H1 (cell line): ENCODE measurements at regions not wholly inside any gene's neighbourhood (a gene's known extent, or its start where the extent isn't known, plus 50 kb on each side); places are given as distances from the start of the nearest gene placed in this dataset.

ENCODE experiments used
- CTCF ChIA-PET: fragments of 300-600 bp; sonication (Branson Sonifier 250); formaldehyde crosslinking; loops from one replicate; lab custom pipeline; 2021; ENCODE audit not compliant: partially characterized antibody; lab: Charles Lee
- POLR2A ChIA-PET: fragments of 300-600 bp; sonication (Branson Sonifier 250); formaldehyde crosslinking; loops from one replicate; lab custom pipeline; 2021; ENCODE audit warnings: inconsistent platforms; ENCODE audit not compliant: partially characterized antibody; lab: Charles Lee
- DNase-seq, 2 experiments: peaks; one replicate each; pipeline versions ENCODE4 v3.0.0 to v3.0.0-alpha.2; 2010 to 2022; ENCODE audit warnings: low spot score in 2 of 2, low read depth in 1 of 2, mixed read lengths in 1 of 2
- FAIRE-seq: peaks from 2 replicates; lab custom pipeline; 2011; peaks lifted over from hg19 to GRCh38; lab: Jason Lieb, UNC
- H2AFZ ChIP-seq: 2 replicates; pipeline ENCODE4 v1.8.1; 2012; ENCODE audit warnings: low read length, inconsistent platforms
- H2AK5ac ChIP-seq: 2 replicates; pipeline ENCODE4 v1.6.1; 2013; ENCODE audit warnings: low read depth, low read length
- H2BK120ac ChIP-seq: replicated peaks from 2 replicates; pipeline ENCODE3; 2013; ENCODE audit warnings: low read depth, low read length, inconsistent platforms
- H2BK12ac ChIP-seq: 2 replicates; pipeline ENCODE4 v1.6.1; 2013; ENCODE audit warnings: low read depth, low read length
- H2BK15ac ChIP-seq: 2 replicates; pipeline ENCODE4 v1.6.1; 2013; ENCODE audit warnings: low read length
- H2BK20ac ChIP-seq: 2 replicates; pipeline ENCODE4 v1.6.1; 2013; ENCODE audit warnings: low read length
- H2BK5ac ChIP-seq: 2 replicates; pipeline ENCODE4 v1.6.1; 2013; ENCODE audit warnings: low read depth, low read length
- H3K14ac ChIP-seq: 2 replicates; pipeline ENCODE4 v1.6.1; 2013; ENCODE audit warnings: inconsistent platforms; ENCODE audit not compliant: insufficient read length
- H3K18ac ChIP-seq: 2 replicates; pipeline ENCODE4 v1.6.1; 2013; ENCODE audit warnings: low read length; ENCODE audit errors: extremely low read depth
- H3K23ac ChIP-seq: 2 replicates; pipeline ENCODE4 v1.6.1; 2013; ENCODE audit warnings: inconsistent platforms; ENCODE audit not compliant: insufficient read length
- H3K23me2 ChIP-seq: 2 replicates; pipeline ENCODE4 v1.6.1; 2013; ENCODE audit warnings: low read depth, low read length
- H3K27ac ChIP-seq: 2 replicates; pipeline ENCODE4 v1.6.1; 2011; ENCODE audit warnings: low read depth, low read length, inconsistent platforms
- H3K27me3 ChIP-seq, 4 experiments: replicated peaks in 1 of 4; 1 replicate in 1 of 4; 2 replicates in 3 of 4; pipeline versions ENCODE4 v1.6.1 to v1.8.1; 2011 to 2013; ENCODE audit warnings: low read length in 3 of 4, mild to moderate bottlenecking in 3 of 4, inconsistent platforms in 2 of 4, mixed read lengths in 2 of 4, moderate library complexity in 1 of 4; ENCODE audit not compliant: control insufficient read depth in 3 of 4, insufficient read depth in 3 of 4; ENCODE audit errors: extremely low read depth in 1 of 4
- H3K36me3 ChIP-seq, 4 experiments: 2 replicates each; pipeline versions ENCODE4 v1.6.1 to v1.8.1; 2011 to 2013; ENCODE audit warnings: mild to moderate bottlenecking in 4 of 4, low read length in 3 of 4, moderate library complexity in 2 of 4, control low read depth in 1 of 4, inconsistent platforms in 1 of 4; ENCODE audit not compliant: insufficient read depth in 4 of 4, control insufficient read depth in 2 of 4
- H3K4ac ChIP-seq: replicated peaks from 2 replicates; pipeline ENCODE3; 2013; ENCODE audit warnings: low read length, low read depth, mixed read lengths, inconsistent platforms; ENCODE audit not compliant: insufficient read length
- H3K4me1 ChIP-seq, 4 experiments: replicated peaks in 1 of 4; 1 replicate in 1 of 4; 2 replicates in 3 of 4; pipeline versions ENCODE4 v1.6.1 to v1.8.1; 2011 to 2013; ENCODE audit warnings: low read length in 3 of 4, inconsistent platforms in 2 of 4, mixed read lengths in 1 of 4; ENCODE audit not compliant: insufficient read depth in 4 of 4, control insufficient read depth in 3 of 4
- H3K4me2 ChIP-seq, 2 experiments: 2 replicates each; pipeline versions ENCODE4 v1.6.1 to v1.8.1; 2011 to 2013; ENCODE audit warnings: low read depth in 2 of 2, low read length in 2 of 2, control low read depth in 1 of 2, inconsistent platforms in 1 of 2, mild to moderate bottlenecking in 1 of 2; ENCODE audit not compliant: insufficient read depth in 1 of 2
- H3K4me3 ChIP-seq, 4 experiments: fragments of 200-600, 300-600 bp in 1 of 4; sonication (generic), shearing (Covaris generic), sonication (Bioruptor Twin) in 1 of 4; 2 replicates each; pipeline versions ENCODE4 v1.5.1 to v1.8.1; 2011 to 2016; ENCODE audit warnings: low read length in 4 of 4, low read depth in 3 of 4, control low read depth in 2 of 4, inconsistent platforms in 2 of 4, mild to moderate bottlenecking in 2 of 4, mixed read lengths in 1 of 4, moderate library complexity in 1 of 4; ENCODE audit not compliant: insufficient read depth in 2 of 4; ENCODE audit errors: extremely low read depth in 1 of 4
- H3K56ac ChIP-seq: replicated peaks from 2 replicates; pipeline ENCODE3; 2013; ENCODE audit warnings: low read depth, mild to moderate bottlenecking, mixed read lengths, low read length, inconsistent platforms; ENCODE audit not compliant: insufficient read length
- H3K79me1 ChIP-seq: 2 replicates; pipeline ENCODE4 v1.6.1; 2013; ENCODE audit warnings: low read depth, low read length, control low read depth
- H3K79me2 ChIP-seq, 2 experiments: 2 replicates each; pipeline versions ENCODE4 v1.6.1 to v1.8.1; 2012 to 2013; ENCODE audit warnings: low read length in 2 of 2, mild to moderate bottlenecking in 2 of 2, inconsistent platforms in 1 of 2; ENCODE audit not compliant: insufficient read depth in 2 of 2, control insufficient read depth in 1 of 2
- H3K9ac ChIP-seq, 4 experiments: replicated peaks in 1 of 4; 1 replicate in 1 of 4; 2 replicates in 3 of 4; pipeline versions ENCODE4 v1.6.1 to v1.8.1; 2011 to 2013; ENCODE audit warnings: low read depth in 3 of 4, low read length in 3 of 4, control low read depth in 2 of 4, mild to moderate bottlenecking in 2 of 4, moderate library complexity in 2 of 4, inconsistent platforms in 1 of 4; ENCODE audit errors: extremely low read depth in 1 of 4
- H3K9me3 ChIP-seq, 2 experiments: 2 replicates each; pipeline versions ENCODE4 v1.6.1 to v1.8.1; 2012 to 2013; ENCODE audit warnings: mild to moderate bottlenecking in 2 of 2, moderate library complexity in 2 of 2, control low read depth in 1 of 2, inconsistent platforms in 1 of 2, low read depth in 1 of 2, low read length in 1 of 2, mixed read lengths in 1 of 2; ENCODE audit not compliant: insufficient read depth in 2 of 2
- H4K20me1 ChIP-seq, 2 experiments: replicated peaks in 1 of 2; 2 replicates each; pipeline versions ENCODE3 to v1.8.1; 2011 to 2013; ENCODE audit warnings: inconsistent platforms in 2 of 2, low read length in 2 of 2, mild to moderate bottlenecking in 1 of 2; ENCODE audit not compliant: insufficient read depth in 2 of 2, control insufficient read depth in 1 of 2
- H4K5ac ChIP-seq: 2 replicates; pipeline ENCODE4 v1.6.1; 2013; ENCODE audit warnings: low read length, low read depth, mixed read lengths, inconsistent platforms; ENCODE audit not compliant: insufficient read length
- H4K8ac ChIP-seq: 2 replicates; pipeline ENCODE4 v1.8.0; 2013; ENCODE audit warnings: mild to moderate bottlenecking, moderate library complexity, low read length, inconsistent platforms; ENCODE audit not compliant: insufficient read depth; ENCODE audit errors: extremely low read depth
- H4K91ac ChIP-seq: replicated peaks from 2 replicates; pipeline ENCODE3; 2013; ENCODE audit warnings: low read length, mixed read lengths, inconsistent platforms; ENCODE audit not compliant: insufficient read length
- CHD2 ChIP-seq: IDR thresholded peaks from 2 replicates; pipeline ENCODE4 v1.6.1; 2012; ENCODE audit warnings: low read length, improper control_type of control experiment
- CTBP2 ChIP-seq: IDR thresholded peaks from 2 replicates; pipeline ENCODE4 v1.7.0; 2011; ENCODE audit warnings: borderline replicate concordance, mild to moderate bottlenecking, moderate library complexity, mixed read lengths, low read length; ENCODE audit not compliant: insufficient read depth, insufficient read length
- JUN ChIP-seq: IDR thresholded peaks from 2 replicates; pipeline ENCODE4 v1.6.1; 2011; ENCODE audit warnings: low read depth, mild to moderate bottlenecking, improper control_type of control experiment, low read length
- PHF8 ChIP-seq: fragments of 200-600 bp; sonication (generic); conservative IDR thresholded peaks from 2 replicates; pipeline ENCODE4 v1.7.1; 2012; ENCODE audit warnings: low read depth, mild to moderate bottlenecking, inconsistent platforms, low read length, moderate library complexity
- RBBP5 ChIP-seq: IDR thresholded peaks from 2 replicates; pipeline ENCODE4 v1.7.1; 2012; ENCODE audit warnings: low read depth, mild to moderate bottlenecking, inconsistent platforms, low read length, moderate library complexity, borderline replicate concordance
- SIN3A ChIP-seq, 2 experiments: IDR thresholded peaks in 1 of 2; conservative IDR thresholded peaks in 1 of 2; 2 replicates each; pipeline ENCODE4 v1.6.1; 2011 to 2012; ENCODE audit warnings: low read length in 2 of 2, improper control_type of control experiment in 1 of 2, low read depth in 1 of 2, mild to moderate bottlenecking in 1 of 2
- SP1 ChIP-seq: IDR thresholded peaks from 2 replicates; pipeline ENCODE4 v1.6.1; 2011; ENCODE audit warnings: low read depth, low read length
- SUZ12 ChIP-seq: fragments of 200-600 bp; sonication (generic); IDR thresholded peaks from 2 replicates; pipeline ENCODE4 v1.6.1; 2012; ENCODE audit warnings: mild to moderate bottlenecking, inconsistent platforms, low read length, moderate library complexity, mixed read lengths
- TAF1 ChIP-seq: IDR thresholded peaks from 2 replicates; pipeline ENCODE4 v1.6.1; 2011; ENCODE audit warnings: mild to moderate bottlenecking, low read depth, low read length
- WGBS, 2 experiments: shearing (Covaris generic) in 1 of 2; methylation state at CpG; one replicate each; pipeline versions ENCODE4 v1.1.6 to v1.1.7; 2013 to 2015; ENCODE audit warnings: low lambda C conversion rate in 2 of 2, mixed read lengths in 2 of 2, inconsistent platforms in 1 of 2, low coverage in 1 of 2, missing lambda C conversion rate in 1 of 2; ENCODE audit not compliant: insufficient replicate concordance in 2 of 2, insufficient coverage in 1 of 2, insufficient read length in 1 of 2; ENCODE audit errors: extremely low coverage in 1 of 2, missing lambda C conversion rate in 1 of 2; 5-methylcytosine and 5-hydroxymethylcytosine counted together
- TF ChIP-seq, protein P1 (sequence below): IDR thresholded peaks from 2 replicates; pipeline ENCODE4 v1.6.1; 2011; ENCODE audit warnings: low read depth, mild to moderate bottlenecking, low read length; ENCODE audit not compliant: insufficient read depth

DNA sequence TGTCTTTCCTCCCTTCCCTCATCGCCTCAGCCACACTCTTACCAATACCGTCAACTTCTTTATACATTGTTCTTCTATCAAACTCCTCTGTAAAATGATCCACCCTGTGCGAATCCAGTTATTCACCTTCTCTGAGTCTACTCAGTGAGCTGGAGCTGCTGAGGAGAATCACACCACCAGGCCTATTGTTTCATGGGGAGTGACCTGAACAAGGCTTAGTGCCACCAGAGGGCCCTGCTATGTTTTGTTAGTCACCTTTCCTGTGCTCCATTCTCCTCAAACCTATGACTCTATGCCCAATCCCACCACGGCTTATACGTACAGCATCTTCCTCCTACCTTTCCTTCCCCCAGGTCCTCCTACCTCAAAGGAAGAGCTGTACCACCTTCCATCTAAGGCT, 50.4 kb upstream of the MED12L start:
- Histone ChIP-seq H2BK5ac (no peak overlapping the region), H3K79me1 (no peaks in the 10 kb centered on the region), H3K4ac (no peak overlapping the region), H3K4me2 (no peak overlapping the region), H3K23me2 (no peaks in the 10 kb centered on the region), H3K18ac (no peak overlapping the region), H3K4me3 (no peak overlapping the region), H3K23ac (no peak overlapping the region), H2BK15ac (no peak overlapping the region), H3K27me3 (no peaks in the 10 kb centered on the region), H4K5ac (no peak overlapping the region), H2BK12ac (no peak overlapping the region), H3K27ac (no peak overlapping the region), H2AFZ (no peak overlapping the region), H3K4me1 (no peaks in the 10 kb centered on the region), H3K56ac (no peak overlapping the region), H2AK5ac (no peak overlapping the region), H3K9ac (no peak overlapping the region), H3K36me3 (no peaks in the 10 kb centered on the region), H3K9me3 (no peaks in the 10 kb centered on the region), H3K14ac (no peak overlapping the region), H4K91ac (no peak overlapping the region), H2BK120ac (no peak overlapping the region), H4K8ac (no peak overlapping the region), H2BK20ac (no peak overlapping the region), H4K20me1 (no peaks in the 10 kb centered on the region), H3K79me2 (no peaks in the 10 kb centered on the region)
- DNase-seq (no peak), FAIRE-seq (no peak)
- WGBS, 2 experiments: 89 to 100% methylated on average over 2 to 5 of the region's 5 CpGs
- ChIA-PET POLR2A (interaction anchor here (0.7 kb wide), 1 partner anchor 8 kb away, joined by 3 read pairs; no protein-coding TSS in a partner anchor), CTCF (interaction anchor here (2.0 kb wide), 1 partner anchor 10 kb away, joined by 4 read pairs; no protein-coding TSS in a partner anchor)
- TF ChIP-seq, protein P1, sequence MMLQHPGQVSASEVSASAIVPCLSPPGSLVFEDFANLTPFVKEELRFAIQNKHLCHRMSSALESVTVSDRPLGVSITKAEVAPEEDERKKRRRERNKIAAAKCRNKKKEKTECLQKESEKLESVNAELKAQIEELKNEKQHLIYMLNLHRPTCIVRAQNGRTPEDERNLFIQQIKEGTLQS: no peak
- TF ChIP-seq PHF8 (no peak), RBBP5 (no peak), SIN3A (conservative IDR thresholded peaks at IDR 0.05 in 1 of 2, IDR thresholded peaks at IDR 0.05 in 1 of 2; ENCODE audit: low read depth in 1 of 2, low read length in 2 of 2) (no peak), CTBP2 (no peak), JUN (no peak), SUZ12 (no peak), CHD2 (no peak), SP1 (no peak), TAF1 (no peak)
